ENCODE measurements at regions not wholly inside any gene's neighbourhood (a gene's known extent, or its start where the extent isn't known, plus 50 kb on each side); places are given as distances from the start of the nearest gene placed in this dataset.
A peak's percentile ranks its signal among the peaks of the same experiment; 100 is the strongest.

GRCh38 chr5:128836571-128836970, 128.7 kb upstream of the SLC27A6 start:
- Mint-ChIP-seq H3K9me3 (ENCODE audit: unreplicated experiment) (no peaks in the 10 kb centered on the region), H3K4me3 (ENCODE audit: unreplicated experiment) (no peak overlapping the region), H3K27me3 (ENCODE audit: unreplicated experiment) (peaks cover 2% of the 10 kb centered on the region), H3K27ac (ENCODE audit: unreplicated experiment) (no peak overlapping the region), H3K36me3 (ENCODE audit: low read depth, unreplicated experiment) (no peaks in the 10 kb centered on the region), H3K4me1 (ENCODE audit: unreplicated experiment) (no peaks in the 10 kb centered on the region)
- TF ChIP-seq, protein P1, sequence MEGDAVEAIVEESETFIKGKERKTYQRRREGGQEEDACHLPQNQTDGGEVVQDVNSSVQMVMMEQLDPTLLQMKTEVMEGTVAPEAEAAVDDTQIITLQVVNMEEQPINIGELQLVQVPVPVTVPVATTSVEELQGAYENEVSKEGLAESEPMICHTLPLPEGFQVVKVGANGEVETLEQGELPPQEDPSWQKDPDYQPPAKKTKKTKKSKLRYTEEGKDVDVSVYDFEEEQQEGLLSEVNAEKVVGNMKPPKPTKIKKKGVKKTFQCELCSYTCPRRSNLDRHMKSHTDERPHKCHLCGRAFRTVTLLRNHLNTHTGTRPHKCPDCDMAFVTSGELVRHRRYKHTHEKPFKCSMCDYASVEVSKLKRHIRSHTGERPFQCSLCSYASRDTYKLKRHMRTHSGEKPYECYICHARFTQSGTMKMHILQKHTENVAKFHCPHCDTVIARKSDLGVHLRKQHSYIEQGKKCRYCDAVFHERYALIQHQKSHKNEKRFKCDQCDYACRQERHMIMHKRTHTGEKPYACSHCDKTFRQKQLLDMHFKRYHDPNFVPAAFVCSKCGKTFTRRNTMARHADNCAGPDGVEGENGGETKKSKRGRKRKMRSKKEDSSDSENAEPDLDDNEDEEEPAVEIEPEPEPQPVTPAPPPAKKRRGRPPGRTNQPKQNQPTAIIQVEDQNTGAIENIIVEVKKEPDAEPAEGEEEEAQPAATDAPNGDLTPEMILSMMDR (IDR thresholded peaks at IDR 0.05; ENCODE audit: unreplicated experiment), result no peak
- DNase-seq (ENCODE audit: low spot score), result no peak

DNA sequence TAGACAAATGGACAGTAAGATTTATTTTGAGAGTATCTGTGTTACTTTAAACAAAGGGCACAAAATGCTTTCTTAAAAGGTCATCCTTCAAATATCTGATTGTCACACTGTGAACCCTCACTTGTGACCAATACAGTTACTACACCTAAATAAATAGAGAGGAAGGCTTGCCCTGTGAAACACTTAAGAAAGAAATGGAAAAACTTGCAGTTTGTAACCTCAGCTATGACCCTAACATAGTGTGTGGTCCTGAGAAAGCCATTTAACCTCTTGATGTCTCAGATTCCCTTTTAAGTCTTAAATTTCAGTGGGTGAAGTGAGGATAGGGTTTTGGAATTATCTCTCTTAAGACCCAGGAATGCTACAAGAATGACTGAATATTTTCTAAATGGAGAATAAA, 126.7 kb upstream of the SLC27A6 start:
- Mint-ChIP-seq H3K36me3 (ENCODE audit: low read depth, unreplicated experiment) (no peaks in the 10 kb centered on the region), H3K27me3 (ENCODE audit: unreplicated experiment) (peaks cover 2% of the 10 kb centered on the region), H3K27ac (ENCODE audit: unreplicated experiment) (no peak overlapping the region), H3K4me3 (ENCODE audit: unreplicated experiment) (no peak overlapping the region), H3K4me1 (ENCODE audit: unreplicated experiment) (no peaks in the 10 kb centered on the region), H3K9me3 (ENCODE audit: unreplicated experiment) (no peaks in the 10 kb centered on the region)
- TF ChIP-seq, protein P1 (IDR thresholded peaks at IDR 0.05; ENCODE audit: unreplicated experiment), result no peak
- DNase-seq (ENCODE audit: low spot score), result no peak

- Mint-ChIP-seq H3K4me3 (ENCODE audit: unreplicated experiment) (no peak overlapping the region), H3K36me3 (ENCODE audit: low read depth, unreplicated experiment) (no peaks in the 10 kb centered on the region), H3K9me3 (ENCODE audit: unreplicated experiment) (no peaks in the 10 kb centered on the region), H3K27me3 (ENCODE audit: unreplicated experiment) (no peaks in the 10 kb centered on the region), H3K4me1 (ENCODE audit: unreplicated experiment) (no peaks in the 10 kb centered on the region), H3K27ac (ENCODE audit: unreplicated experiment) (no peak overlapping the region)
- DNase-seq (ENCODE audit: low spot score), result no peak
- TF ChIP-seq, protein P1 (IDR thresholded peaks at IDR 0.05; ENCODE audit: unreplicated experiment), result no peak
Measured at GRCh38 chr5:128842241-128842640, 123.0 kb upstream of the SLC27A6 start.

- no peak overlapping the region for H3K4me3 Mint-ChIP-seq (ENCODE audit: unreplicated experiment)
- no peaks in the 10 kb centered on the region for H3K27me3 Mint-ChIP-seq (ENCODE audit: unreplicated experiment)
- TF ChIP-seq, protein P1 (IDR thresholded peaks at IDR 0.05; ENCODE audit: unreplicated experiment), result peak; percentile 28
- no peaks in the 10 kb centered on the region for H3K9me3 Mint-ChIP-seq (ENCODE audit: unreplicated experiment)
- no peaks in the 10 kb centered on the region for H3K4me1 Mint-ChIP-seq (ENCODE audit: unreplicated experiment)
- no peak for DNase-seq (ENCODE audit: low spot score)
- no peak overlapping the region for H3K27ac Mint-ChIP-seq (ENCODE audit: unreplicated experiment)
- no peaks in the 10 kb centered on the region for H3K36me3 Mint-ChIP-seq (ENCODE audit: low read depth, unreplicated experiment)
Measured at GRCh38 chr5:128844354-128844923, 120.8 kb upstream of the SLC27A6 start.

DNA sequence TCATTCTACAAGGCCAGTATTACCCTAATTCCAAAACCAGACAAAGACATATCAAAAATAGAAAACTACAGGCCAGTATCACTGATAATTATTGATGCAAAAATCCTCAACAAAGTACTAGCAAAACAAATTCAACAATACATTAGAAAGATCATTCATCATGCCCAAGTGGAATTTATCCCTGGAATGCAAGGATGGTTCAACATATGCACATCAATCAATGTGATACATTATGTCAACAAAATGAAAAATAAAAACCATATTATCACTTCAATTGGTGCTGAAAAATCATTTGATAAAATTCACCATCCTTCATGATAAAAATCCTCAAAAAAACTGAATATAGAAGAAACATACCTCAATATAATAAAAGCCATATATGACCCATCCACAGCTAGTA, 115.2 kb upstream of the SLC27A6 start:
- Mint-ChIP-seq H3K4me3 (ENCODE audit: unreplicated experiment) (no peak overlapping the region), H3K4me1 (ENCODE audit: unreplicated experiment) (no peaks in the 10 kb centered on the region), H3K27me3 (ENCODE audit: unreplicated experiment) (peaks cover 1% of the 10 kb centered on the region), H3K9me3 (ENCODE audit: unreplicated experiment) (no peaks in the 10 kb centered on the region), H3K27ac (ENCODE audit: unreplicated experiment) (no peak overlapping the region), H3K36me3 (ENCODE audit: low read depth, unreplicated experiment) (no peaks in the 10 kb centered on the region)
- DNase-seq (ENCODE audit: low spot score), result no peak
- TF ChIP-seq, protein P1 (IDR thresholded peaks at IDR 0.05; ENCODE audit: unreplicated experiment), result no peak
